WTC11 (cell line): ENCODE measurements at regions not wholly inside any gene's neighbourhood (a gene's known extent, or its start where the extent isn't known, plus 50 kb on each side); places are given as distances from the start of the nearest gene placed in this dataset.

Source experiments
- ATAC-seq: fragments of 200-7000 bp; cut with Tn5 transposase; 2 replicates; pipeline ENCODE4 v1.10.0; 2021; ENCODE audit warnings: mild to moderate bottlenecking, moderate library complexity
- CTCF ChIA-PET: fragments of 300-600 bp; sonication (Branson Sonifier 250); formaldehyde crosslinking; loops from one replicate; lab custom pipeline; 2021; ENCODE audit warnings: antibody characterized with exemption; lab: Charles Lee
- POLR2A ChIA-PET: fragments of 350-600 bp; sonication (Branson Sonifier 250); formaldehyde crosslinking; loops from one replicate; lab custom pipeline; 2021; ENCODE audit warnings: antibody characterized with exemption; lab: Charles Lee
- DNase-seq: peaks from one replicate; pipeline ENCODE4 v3.0.0; 2021; ENCODE audit warnings: low spot score
- H3K27ac Mint-ChIP-seq: 2 replicates; pipeline ENCODE4 v1.8.0; 2021; ENCODE audit warnings: mixed read lengths
- H3K27me3 Mint-ChIP-seq: 2 replicates; pipeline ENCODE4 v1.8.0; 2021; ENCODE audit warnings: low read depth, mild to moderate bottlenecking, moderate library complexity, mixed read lengths
- H3K36me3 Mint-ChIP-seq: 2 replicates; pipeline ENCODE4 v1.8.0; 2021; ENCODE audit warnings: mixed read lengths
- H3K4me1 Mint-ChIP-seq: 2 replicates; pipeline ENCODE4 v1.8.0; 2022; ENCODE audit warnings: mixed read lengths
- H3K4me3 Mint-ChIP-seq: 2 replicates; pipeline ENCODE4 v1.8.0; 2021; ENCODE audit warnings: mild to moderate bottlenecking, moderate library complexity, mixed read lengths
- H3K9me3 Mint-ChIP-seq: 2 replicates; pipeline ENCODE4 v1.8.0; 2021; ENCODE audit warnings: mixed read lengths
- ATF1 ChIP-seq: sonication (generic); formaldehyde crosslinking; IDR thresholded peaks from 2 replicates; pipeline ENCODE4 v1.8.1; 2023; ENCODE audit warnings: mild to moderate bottlenecking, moderate library complexity, missing genetic modification reagents
- ESRRA ChIP-seq: sonication (generic); formaldehyde crosslinking; IDR thresholded peaks from 2 replicates; pipeline ENCODE4 v1.8.1; 2022; ENCODE audit warnings: mild to moderate bottlenecking, missing genetic modification reagents, borderline replicate concordance
- FOXP1 ChIP-seq: sonication (generic); formaldehyde crosslinking; IDR thresholded peaks from 2 replicates; pipeline ENCODE4 v1.8.0; 2022; ENCODE audit warnings: missing genetic modification reagents, mild to moderate bottlenecking, moderate library complexity, borderline replicate concordance
- JAZF1 ChIP-seq: fragments of 250-450 bp; sonication (Bioruptor Pico); IDR thresholded peaks from 2 replicates; pipeline ENCODE4 v1.9.0; 2021; ENCODE audit warnings: moderate library complexity, mild to moderate bottlenecking, inconsistent platforms
- MXD4 ChIP-seq: fragments of 250-450 bp; sonication (Bioruptor Pico); IDR thresholded peaks from 2 replicates; pipeline ENCODE4 v1.8.0; 2021; ENCODE audit warnings: mild to moderate bottlenecking, moderate library complexity, borderline replicate concordance
- NFATC4 ChIP-seq: fragments of 250-450 bp; sonication (Bioruptor Pico); IDR thresholded peaks from 2 replicates; pipeline ENCODE4 v1.9.0; 2021; ENCODE audit warnings: mild to moderate bottlenecking
- NFE2L1 ChIP-seq: sonication (generic); formaldehyde crosslinking; IDR thresholded peaks from 2 replicates; pipeline ENCODE4 v1.8.1; 2023; ENCODE audit warnings: missing genetic modification reagents
- TEAD1 ChIP-seq: sonication (generic); formaldehyde crosslinking; IDR thresholded peaks from 2 replicates; pipeline ENCODE4 v1.8.0; 2022; ENCODE audit warnings: mild to moderate bottlenecking, missing genetic modification reagents
- TP53 ChIP-seq: sonication (generic); formaldehyde crosslinking; IDR thresholded peaks from 2 replicates; pipeline ENCODE4 v1.8.1; 2023; ENCODE audit warnings: mild to moderate bottlenecking, missing genetic modification reagents
- ZBTB21 ChIP-seq: sonication (generic); formaldehyde crosslinking; IDR thresholded peaks from 2 replicates; pipeline ENCODE4 v1.8.1; 2023; ENCODE audit warnings: mild to moderate bottlenecking, missing genetic modification reagents, borderline replicate concordance
- ZNF121 ChIP-seq: sonication (generic); formaldehyde crosslinking; IDR thresholded peaks from 2 replicates; pipeline ENCODE4 v1.8.0; 2023; ENCODE audit warnings: missing genetic modification reagents
- ZNF423 ChIP-seq: fragments of 250-450 bp; sonication (Bioruptor Pico); IDR thresholded peaks from 2 replicates; pipeline ENCODE4 v2.1.2; 2022; ENCODE audit warnings: mild to moderate bottlenecking, moderate library complexity
- ZNF671 ChIP-seq: fragments of 250-450 bp; sonication (Bioruptor Pico); IDR thresholded peaks from 2 replicates; pipeline ENCODE4 v1.8.0; 2021; ENCODE audit warnings: mild to moderate bottlenecking
- TF ChIP-seq, protein P1 (sequence below): sonication (generic); formaldehyde crosslinking; IDR thresholded peaks from 2 replicates; pipeline ENCODE4 v1.8.0; 2022; ENCODE audit warnings: missing genetic modification reagents
- TF ChIP-seq, protein P2 (sequence below): sonication (generic); formaldehyde crosslinking; IDR thresholded peaks from 2 replicates; pipeline ENCODE4 v1.8.1; 2023; ENCODE audit warnings: mild to moderate bottlenecking, missing genetic modification reagents, borderline replicate concordance
- TF ChIP-seq, protein P3 (sequence below): sonication (generic); formaldehyde crosslinking; conservative IDR thresholded peaks from 2 replicates; pipeline ENCODE4 v1.8.1; 2022; ENCODE audit warnings: mild to moderate bottlenecking, missing genetic modification reagents
- TF ChIP-seq, protein P4 (sequence below): fragments of 200-600 bp; IDR thresholded peaks from 2 replicates; pipeline ENCODE4 v1.8.0; 2022; ENCODE audit warnings: antibody characterized with exemption
- TF ChIP-seq, protein P5 (sequence below): sonication (generic); formaldehyde crosslinking; IDR thresholded peaks from 2 replicates; pipeline ENCODE4 v1.8.0; 2022; ENCODE audit warnings: mild to moderate bottlenecking, missing genetic modification reagents
- TF ChIP-seq, protein P6 (sequence below): fragments of 250-450 bp; sonication (Bioruptor Pico); conservative IDR thresholded peaks from 2 replicates; pipeline ENCODE4 v1.9.0; 2021; ENCODE audit warnings: mild to moderate bottlenecking
- TF ChIP-seq, protein P7 (sequence below): fragments of 250-450 bp; sonication (Bioruptor Pico); IDR thresholded peaks from 2 replicates; pipeline ENCODE4 v1.9.0; 2021; ENCODE audit warnings: moderate library complexity, mild to moderate bottlenecking, inconsistent platforms, borderline replicate concordance
- TF ChIP-seq, protein P8 (sequence below): sonication (generic); formaldehyde crosslinking; IDR thresholded peaks from 2 replicates; pipeline ENCODE4 v1.8.1; 2022; ENCODE audit warnings: missing genetic modification reagents, borderline replicate concordance

DNA sequence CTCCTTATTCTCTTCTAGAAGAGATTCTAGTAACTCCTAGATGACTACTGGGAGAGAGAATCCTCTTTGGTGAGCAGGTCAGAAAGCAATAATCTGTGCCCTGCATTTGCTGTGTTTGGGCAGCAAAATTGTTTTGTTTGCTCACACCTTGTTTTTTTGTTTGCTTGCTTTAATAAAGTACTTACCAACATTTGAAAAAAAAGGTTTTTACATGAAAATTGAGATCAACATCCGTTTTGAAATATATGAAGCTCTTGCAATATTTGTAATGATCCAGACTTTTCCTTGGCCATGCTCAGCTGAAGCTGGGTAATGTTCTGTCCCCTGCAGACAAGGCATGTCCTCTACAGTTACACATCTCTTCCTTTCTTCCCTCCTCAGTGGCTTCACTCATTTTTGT, 62.2 kb downstream of the DIPK2A start (continued):
- TF ChIP-seq, protein P1, sequence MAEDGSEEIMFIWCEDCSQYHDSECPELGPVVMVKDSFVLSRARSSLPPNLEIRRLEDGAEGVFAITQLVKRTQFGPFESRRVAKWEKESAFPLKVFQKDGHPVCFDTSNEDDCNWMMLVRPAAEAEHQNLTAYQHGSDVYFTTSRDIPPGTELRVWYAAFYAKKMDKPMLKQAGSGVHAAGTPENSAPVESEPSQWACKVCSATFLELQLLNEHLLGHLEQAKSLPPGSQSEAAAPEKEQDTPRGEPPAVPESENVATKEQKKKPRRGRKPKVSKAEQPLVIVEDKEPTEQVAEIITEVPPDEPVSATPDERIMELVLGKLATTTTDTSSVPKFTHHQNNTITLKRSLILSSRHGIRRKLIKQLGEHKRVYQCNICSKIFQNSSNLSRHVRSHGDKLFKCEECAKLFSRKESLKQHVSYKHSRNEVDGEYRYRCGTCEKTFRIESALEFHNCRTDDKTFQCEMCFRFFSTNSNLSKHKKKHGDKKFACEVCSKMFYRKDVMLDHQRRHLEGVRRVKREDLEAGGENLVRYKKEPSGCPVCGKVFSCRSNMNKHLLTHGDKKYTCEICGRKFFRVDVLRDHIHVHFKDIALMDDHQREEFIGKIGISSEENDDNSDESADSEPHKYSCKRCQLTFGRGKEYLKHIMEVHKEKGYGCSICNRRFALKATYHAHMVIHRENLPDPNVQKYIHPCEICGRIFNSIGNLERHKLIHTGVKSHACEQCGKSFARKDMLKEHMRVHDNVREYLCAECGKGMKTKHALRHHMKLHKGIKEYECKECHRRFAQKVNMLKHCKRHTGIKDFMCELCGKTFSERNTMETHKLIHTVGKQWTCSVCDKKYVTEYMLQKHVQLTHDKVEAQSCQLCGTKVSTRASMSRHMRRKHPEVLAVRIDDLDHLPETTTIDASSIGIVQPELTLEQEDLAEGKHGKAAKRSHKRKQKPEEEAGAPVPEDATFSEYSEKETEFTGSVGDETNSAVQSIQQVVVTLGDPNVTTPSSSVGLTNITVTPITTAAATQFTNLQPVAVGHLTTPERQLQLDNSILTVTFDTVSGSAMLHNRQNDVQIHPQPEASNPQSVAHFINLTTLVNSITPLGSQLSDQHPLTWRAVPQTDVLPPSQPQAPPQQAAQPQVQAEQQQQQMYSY (CRISPR knock-in tag) = no peak
- TF ChIP-seq ATF1 (CRISPR knock-in tag) (no peak), ESRRA (CRISPR knock-in tag) (no peak), JAZF1 (no peak), NFE2L1 (CRISPR knock-in tag) (no peak), NFATC4 (CRISPR knock-in tag) (no peak), ZNF671 (CRISPR knock-in tag) (no peak), MXD4 (CRISPR knock-in tag) (no peak)
- TF ChIP-seq, protein P2, sequence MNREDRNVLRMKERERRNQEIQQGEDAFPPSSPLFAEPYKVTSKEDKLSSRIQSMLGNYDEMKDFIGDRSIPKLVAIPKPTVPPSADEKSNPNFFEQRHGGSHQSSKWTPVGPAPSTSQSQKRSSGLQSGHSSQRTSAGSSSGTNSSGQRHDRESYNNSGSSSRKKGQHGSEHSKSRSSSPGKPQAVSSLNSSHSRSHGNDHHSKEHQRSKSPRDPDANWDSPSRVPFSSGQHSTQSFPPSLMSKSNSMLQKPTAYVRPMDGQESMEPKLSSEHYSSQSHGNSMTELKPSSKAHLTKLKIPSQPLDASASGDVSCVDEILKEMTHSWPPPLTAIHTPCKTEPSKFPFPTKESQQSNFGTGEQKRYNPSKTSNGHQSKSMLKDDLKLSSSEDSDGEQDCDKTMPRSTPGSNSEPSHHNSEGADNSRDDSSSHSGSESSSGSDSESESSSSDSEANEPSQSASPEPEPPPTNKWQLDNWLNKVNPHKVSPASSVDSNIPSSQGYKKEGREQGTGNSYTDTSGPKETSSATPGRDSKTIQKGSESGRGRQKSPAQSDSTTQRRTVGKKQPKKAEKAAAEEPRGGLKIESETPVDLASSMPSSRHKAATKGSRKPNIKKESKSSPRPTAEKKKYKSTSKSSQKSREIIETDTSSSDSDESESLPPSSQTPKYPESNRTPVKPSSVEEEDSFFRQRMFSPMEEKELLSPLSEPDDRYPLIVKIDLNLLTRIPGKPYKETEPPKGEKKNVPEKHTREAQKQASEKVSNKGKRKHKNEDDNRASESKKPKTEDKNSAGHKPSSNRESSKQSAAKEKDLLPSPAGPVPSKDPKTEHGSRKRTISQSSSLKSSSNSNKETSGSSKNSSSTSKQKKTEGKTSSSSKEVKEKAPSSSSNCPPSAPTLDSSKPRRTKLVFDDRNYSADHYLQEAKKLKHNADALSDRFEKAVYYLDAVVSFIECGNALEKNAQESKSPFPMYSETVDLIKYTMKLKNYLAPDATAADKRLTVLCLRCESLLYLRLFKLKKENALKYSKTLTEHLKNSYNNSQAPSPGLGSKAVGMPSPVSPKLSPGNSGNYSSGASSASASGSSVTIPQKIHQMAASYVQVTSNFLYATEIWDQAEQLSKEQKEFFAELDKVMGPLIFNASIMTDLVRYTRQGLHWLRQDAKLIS (CRISPR knock-in tag) = no peak
- TF ChIP-seq, protein P3, sequence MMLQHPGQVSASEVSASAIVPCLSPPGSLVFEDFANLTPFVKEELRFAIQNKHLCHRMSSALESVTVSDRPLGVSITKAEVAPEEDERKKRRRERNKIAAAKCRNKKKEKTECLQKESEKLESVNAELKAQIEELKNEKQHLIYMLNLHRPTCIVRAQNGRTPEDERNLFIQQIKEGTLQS (CRISPR knock-in tag) = no peak
- TF ChIP-seq, protein P4, sequence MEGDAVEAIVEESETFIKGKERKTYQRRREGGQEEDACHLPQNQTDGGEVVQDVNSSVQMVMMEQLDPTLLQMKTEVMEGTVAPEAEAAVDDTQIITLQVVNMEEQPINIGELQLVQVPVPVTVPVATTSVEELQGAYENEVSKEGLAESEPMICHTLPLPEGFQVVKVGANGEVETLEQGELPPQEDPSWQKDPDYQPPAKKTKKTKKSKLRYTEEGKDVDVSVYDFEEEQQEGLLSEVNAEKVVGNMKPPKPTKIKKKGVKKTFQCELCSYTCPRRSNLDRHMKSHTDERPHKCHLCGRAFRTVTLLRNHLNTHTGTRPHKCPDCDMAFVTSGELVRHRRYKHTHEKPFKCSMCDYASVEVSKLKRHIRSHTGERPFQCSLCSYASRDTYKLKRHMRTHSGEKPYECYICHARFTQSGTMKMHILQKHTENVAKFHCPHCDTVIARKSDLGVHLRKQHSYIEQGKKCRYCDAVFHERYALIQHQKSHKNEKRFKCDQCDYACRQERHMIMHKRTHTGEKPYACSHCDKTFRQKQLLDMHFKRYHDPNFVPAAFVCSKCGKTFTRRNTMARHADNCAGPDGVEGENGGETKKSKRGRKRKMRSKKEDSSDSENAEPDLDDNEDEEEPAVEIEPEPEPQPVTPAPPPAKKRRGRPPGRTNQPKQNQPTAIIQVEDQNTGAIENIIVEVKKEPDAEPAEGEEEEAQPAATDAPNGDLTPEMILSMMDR = no peak
- TF ChIP-seq, protein P5, sequence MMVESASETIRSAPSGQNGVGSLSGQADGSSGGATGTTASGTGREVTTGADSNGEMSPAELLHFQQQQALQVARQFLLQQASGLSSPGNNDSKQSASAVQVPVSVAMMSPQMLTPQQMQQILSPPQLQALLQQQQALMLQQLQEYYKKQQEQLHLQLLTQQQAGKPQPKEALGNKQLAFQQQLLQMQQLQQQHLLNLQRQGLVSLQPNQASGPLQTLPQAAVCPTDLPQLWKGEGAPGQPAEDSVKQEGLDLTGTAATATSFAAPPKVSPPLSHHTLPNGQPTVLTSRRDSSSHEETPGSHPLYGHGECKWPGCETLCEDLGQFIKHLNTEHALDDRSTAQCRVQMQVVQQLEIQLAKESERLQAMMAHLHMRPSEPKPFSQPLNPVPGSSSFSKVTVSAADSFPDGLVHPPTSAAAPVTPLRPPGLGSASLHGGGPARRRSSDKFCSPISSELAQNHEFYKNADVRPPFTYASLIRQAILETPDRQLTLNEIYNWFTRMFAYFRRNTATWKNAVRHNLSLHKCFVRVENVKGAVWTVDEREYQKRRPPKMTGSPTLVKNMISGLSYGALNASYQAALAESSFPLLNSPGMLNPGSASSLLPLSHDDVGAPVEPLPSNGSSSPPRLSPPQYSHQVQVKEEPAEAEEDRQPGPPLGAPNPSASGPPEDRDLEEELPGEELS (CRISPR knock-in tag) = no peak

DNA sequence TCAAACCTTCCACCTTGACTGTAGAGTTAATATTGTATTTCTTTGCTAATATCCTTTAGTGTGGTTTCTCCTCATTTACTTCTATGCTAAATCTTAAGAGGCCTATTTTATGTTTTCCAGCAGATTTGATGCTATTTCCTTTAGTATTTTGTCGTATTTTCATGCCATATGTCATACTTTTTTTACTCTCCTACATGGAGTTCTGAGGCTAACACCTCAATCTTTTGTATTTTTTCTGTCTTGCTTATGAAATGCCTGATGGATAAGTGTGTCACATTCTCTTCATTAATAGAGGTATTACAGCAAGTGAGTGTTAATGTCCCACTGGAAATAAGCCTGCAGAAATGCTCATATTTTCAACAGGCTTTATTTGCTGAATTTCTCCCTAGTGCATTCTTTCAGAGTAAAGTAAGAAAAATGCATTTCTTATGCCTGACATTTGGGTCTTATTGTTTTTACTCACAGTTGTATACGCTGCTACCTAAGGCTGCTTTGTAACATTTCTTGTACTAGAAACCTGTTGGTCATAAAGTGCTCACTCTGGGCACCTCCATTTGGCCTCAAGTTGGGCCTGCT, 63.2 kb downstream of the DIPK2A start:
- Mint-ChIP-seq H3K4me1 (peaks cover 6% of the 10 kb centered on the region), H3K4me3 (no peak overlapping the region), H3K27ac (no peak overlapping the region), H3K27me3 (no peaks in the 10 kb centered on the region), H3K36me3 (no peaks in the 10 kb centered on the region), H3K9me3 (no peaks in the 10 kb centered on the region)
- no peak for ATAC-seq
- DNase-seq = no peak
- POLR2A ChIA-PET = no interaction called here
- CTCF ChIA-PET = no interaction called here
- no peak for TF ChIP-seq TP53 (CRISPR knock-in tag)
- no peak for TF ChIP-seq ZNF423
- no peak for TF ChIP-seq ZNF121 (CRISPR knock-in tag)
- TF ChIP-seq, protein P6, sequence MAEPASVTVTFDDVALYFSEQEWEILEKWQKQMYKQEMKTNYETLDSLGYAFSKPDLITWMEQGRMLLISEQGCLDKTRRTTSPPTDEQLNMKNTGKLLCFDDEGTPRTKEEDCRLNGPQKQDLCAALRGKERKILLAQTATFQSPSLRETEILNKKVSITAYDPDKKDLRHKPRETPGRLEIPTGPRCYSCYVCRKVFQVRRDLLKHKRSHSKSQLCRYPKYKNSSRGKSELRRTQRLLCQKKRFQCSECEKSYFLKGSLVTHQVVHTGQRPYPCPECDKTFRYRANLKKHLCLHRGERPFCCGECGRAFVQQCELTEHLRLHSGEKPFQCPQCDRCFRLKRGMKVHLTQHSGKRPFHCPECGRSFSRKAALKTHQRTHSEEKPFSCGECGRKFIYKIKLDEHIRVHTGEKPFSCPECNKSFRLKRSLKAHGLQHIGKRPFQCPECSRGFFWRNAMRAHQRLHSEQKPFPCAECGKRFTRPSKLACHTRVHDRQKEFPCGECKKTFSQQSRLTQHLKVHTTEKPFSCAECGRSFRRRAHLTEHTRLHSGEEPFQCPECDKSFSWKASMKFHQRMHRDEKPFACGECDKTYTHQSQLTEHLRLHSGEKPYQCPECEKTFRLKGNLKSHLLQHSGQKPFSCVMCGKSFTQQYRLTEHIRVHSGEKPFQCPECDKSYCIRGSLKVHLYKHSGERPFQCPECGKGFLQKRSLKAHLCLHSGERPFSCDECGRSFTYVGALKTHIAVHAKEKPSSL (CRISPR knock-in tag) = no peak
- TF ChIP-seq TEAD1 (CRISPR knock-in tag) = no peak
- TF ChIP-seq, protein P7, sequence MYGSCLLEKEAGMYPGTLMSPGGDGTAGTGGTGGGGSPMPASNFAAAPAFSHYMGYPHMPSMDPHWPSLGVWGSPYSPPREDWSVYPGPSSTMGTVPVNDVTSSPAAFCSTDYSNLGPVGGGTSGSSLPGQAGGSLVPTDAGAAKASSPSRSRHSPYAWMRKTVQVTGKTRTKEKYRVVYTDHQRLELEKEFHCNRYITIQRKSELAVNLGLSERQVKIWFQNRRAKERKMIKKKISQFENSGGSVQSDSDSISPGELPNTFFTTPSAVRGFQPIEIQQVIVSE (CRISPR knock-in tag) = no peak
- TF ChIP-seq, protein P8, sequence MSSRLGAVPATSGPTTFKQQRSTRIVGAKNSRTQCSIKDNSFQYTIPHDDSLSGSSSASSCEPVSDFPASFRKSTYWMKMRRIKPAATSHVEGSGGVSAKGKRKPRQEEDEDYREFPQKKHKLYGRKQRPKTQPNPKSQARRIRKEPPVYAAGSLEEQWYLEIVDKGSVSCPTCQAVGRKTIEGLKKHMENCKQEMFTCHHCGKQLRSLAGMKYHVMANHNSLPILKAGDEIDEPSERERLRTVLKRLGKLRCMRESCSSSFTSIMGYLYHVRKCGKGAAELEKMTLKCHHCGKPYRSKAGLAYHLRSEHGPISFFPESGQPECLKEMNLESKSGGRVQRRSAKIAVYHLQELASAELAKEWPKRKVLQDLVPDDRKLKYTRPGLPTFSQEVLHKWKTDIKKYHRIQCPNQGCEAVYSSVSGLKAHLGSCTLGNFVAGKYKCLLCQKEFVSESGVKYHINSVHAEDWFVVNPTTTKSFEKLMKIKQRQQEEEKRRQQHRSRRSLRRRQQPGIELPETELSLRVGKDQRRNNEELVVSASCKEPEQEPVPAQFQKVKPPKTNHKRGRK (CRISPR knock-in tag) = no peak
- TF ChIP-seq FOXP1 (CRISPR knock-in tag) = no peak
- no peak for TF ChIP-seq ZBTB21
